Stimulated activated CD8-positive, alpha-beta memory T cell treated with anti-CD3 and anti-CD28 coated beads, Interleukin-7, amount 100 ng/mL, for 4 hours (primary cell): ENCODE measurements at regions not wholly inside any gene's neighbourhood (a gene's known extent, or its start where the extent isn't known, plus 50 kb on each side); places are given as distances from the start of the nearest gene placed in this dataset.
"Not testable (repeated sequence)": the region's sequence is repeated elsewhere in the genome, so short reads cannot be mapped to it uniquely, and the experiment has no call there.

Source experiments
- DNase-seq, 2 donors: peaks; one replicate each; pipeline ENCODE4 v3.0.0-alpha.2; 2020; ENCODE audit warnings: low read depth in 2 of 2

- DNase-seq: no peak
Measured at GRCh38 chr9:7739595-7739994, 60.0 kb downstream of the DMAC1 start.

GRCh38 chr9:7735311-7735710 lies 64.3 kb downstream of the DMAC1 start:
- DNase-seq: no peak

GRCh38 chr9:7730164-7730445 lies 69.5 kb downstream of the DMAC1 start:
- no peak for DNase-seq

GRCh38 chr9:7729371-7730163 lies 70.0 kb downstream of the DMAC1 start:
- no peak for DNase-seq

GRCh38 chr9:7721291-7721690 lies 78.3 kb downstream of the DMAC1 start:
- no peak for DNase-seq

GRCh38 chr9:7713088-7713487 lies 86.5 kb downstream of the DMAC1 start:
- not testable (repeated sequence) for DNase-seq

GRCh38 chr9:7710686-7711085 lies 88.9 kb downstream of the DMAC1 start:
- DNase-seq: no peak

GRCh38 chr9:7707934-7708333 lies 91.6 kb downstream of the DMAC1 start:
- no peak for DNase-seq

- no peak for DNase-seq
Measured at GRCh38 chr9:7704543-7704942, 95.0 kb downstream of the DMAC1 start.

GRCh38 chr9:7691909-7692308 lies 107.7 kb downstream of the DMAC1 start:
- DNase-seq: no peak

GRCh38 chr9:7690014-7690413 lies 109.6 kb downstream of the DMAC1 start:
- no peak for DNase-seq

GRCh38 chr9:7688626-7689025 lies 111.0 kb downstream of the DMAC1 start:
- DNase-seq: no peak

- DNase-seq: no peak
Measured at GRCh38 chr9:7676609-7677156, 122.9 kb downstream of the DMAC1 start.

GRCh38 chr9:7671847-7672246 lies 127.7 kb downstream of the DMAC1 start:
- DNase-seq: no peak

- no peak for DNase-seq
Measured at GRCh38 chr9:7668541-7668940, 131.0 kb downstream of the DMAC1 start.

- DNase-seq: no peak
Measured at GRCh38 chr9:7665874-7666273, 133.7 kb downstream of the DMAC1 start.

GRCh38 chr9:7659766-7660165 lies 139.8 kb downstream of the DMAC1 start:
- no peak for DNase-seq

GRCh38 chr9:7656636-7657035 lies 142.9 kb downstream of the DMAC1 start:
- no peak for DNase-seq

- no peak for DNase-seq
Measured at GRCh38 chr9:7653262-7653661, 146.3 kb downstream of the DMAC1 start.

- DNase-seq: no peak
Measured at GRCh38 chr9:7640231-7640630, 159.3 kb downstream of the DMAC1 start.

- no peak for DNase-seq
Measured at GRCh38 chr9:7639471-7639870, 160.1 kb downstream of the DMAC1 start.

- no peak for DNase-seq
Measured at GRCh38 chr9:7636838-7637467, 162.6 kb downstream of the DMAC1 start.

- no peak for DNase-seq
Measured at GRCh38 chr9:7636309-7636708, 163.3 kb downstream of the DMAC1 start.
